H9 (cell line): ENCODE measurements at regions not wholly inside any gene's neighbourhood (a gene's known extent, or its start where the extent isn't known, plus 50 kb on each side); places are given as distances from the start of the nearest gene placed in this dataset.

ENCODE experiments used
- DNase-seq: peaks from one replicate; pipeline ENCODE4 v3.0.0-alpha.2; 2017
- H2AFZ ChIP-seq: one replicate; pipeline ENCODE4 v1.6.1; 2013; ENCODE audit warnings: mild to moderate bottlenecking, low read length, control low read depth, moderate library complexity
- H2AK5ac ChIP-seq: 2 replicates; pipeline ENCODE4 v1.6.1; 2013; ENCODE audit warnings: low read length, control low read depth, mixed read lengths; ENCODE audit not compliant: insufficient read length
- H2BK120ac ChIP-seq: one replicate; pipeline ENCODE4 v1.6.1; 2013; ENCODE audit warnings: low read depth, mild to moderate bottlenecking, low read length, control low read depth, inconsistent platforms; ENCODE audit not compliant: poor library complexity, severe bottlenecking
- H2BK12ac ChIP-seq: 2 replicates; pipeline ENCODE4 v1.6.1; 2013; ENCODE audit warnings: low read length, control low read depth, mixed read lengths, low read depth; ENCODE audit not compliant: insufficient read length
- H2BK15ac ChIP-seq: 2 replicates; pipeline ENCODE4 v1.6.1; 2013; ENCODE audit warnings: low read depth, low read length, control low read depth
- H2BK20ac ChIP-seq: one replicate; pipeline ENCODE4 v1.6.1; 2013; ENCODE audit warnings: low read depth, mild to moderate bottlenecking, low read length, control low read depth, inconsistent platforms; ENCODE audit not compliant: poor library complexity, severe bottlenecking
- H2BK5ac ChIP-seq: 2 replicates; pipeline ENCODE4 v1.6.1; 2013; ENCODE audit warnings: low read length, control low read depth, mixed read lengths; ENCODE audit not compliant: insufficient read length
- H3K14ac ChIP-seq: 2 replicates; pipeline ENCODE4 v1.6.1; 2013; ENCODE audit warnings: low read length, control low read depth; ENCODE audit not compliant: insufficient read depth
- H3K18ac ChIP-seq: 2 replicates; pipeline ENCODE4 v1.6.1; 2013; ENCODE audit warnings: low read depth, mild to moderate bottlenecking, mixed read lengths, low read length, control low read depth; ENCODE audit not compliant: insufficient read length
- H3K23ac ChIP-seq: 2 replicates; pipeline ENCODE4 v1.6.1; 2013; ENCODE audit warnings: low read length, control low read depth, mixed read lengths, low read depth; ENCODE audit not compliant: insufficient read length
- H3K23me2 ChIP-seq: 2 replicates; pipeline ENCODE4 v1.6.1; 2013; ENCODE audit warnings: low read depth, mild to moderate bottlenecking, mixed read lengths, low read length, control low read depth; ENCODE audit not compliant: insufficient read length, poor library complexity, severe bottlenecking
- H3K27ac ChIP-seq: 2 replicates; pipeline ENCODE4 v1.5.1; 2013; ENCODE audit warnings: low read length, control low read depth, mixed read lengths, low read depth; ENCODE audit not compliant: insufficient read length
- H3K27me3 ChIP-seq: 2 replicates; pipeline ENCODE4 v1.6.1; 2013; ENCODE audit warnings: low read length, control low read depth, inconsistent platforms; ENCODE audit not compliant: insufficient read depth
- H3K4ac ChIP-seq: 2 replicates; pipeline ENCODE4 v1.6.1; 2013; ENCODE audit warnings: low read depth, mild to moderate bottlenecking, control low read depth, inconsistent platforms, low read length, moderate library complexity
- H3K4me1 ChIP-seq: 2 replicates; pipeline ENCODE4 v1.6.1; 2013; ENCODE audit warnings: low read length, control low read depth, inconsistent platforms; ENCODE audit not compliant: insufficient read depth
- H3K4me2 ChIP-seq: 2 replicates; pipeline ENCODE4 v1.6.1; 2013; ENCODE audit warnings: low read length, control low read depth, mixed read lengths; ENCODE audit not compliant: insufficient read length, insufficient read depth
- H3K56ac ChIP-seq: 2 replicates; pipeline ENCODE4 v1.6.1; 2013; ENCODE audit warnings: low read depth, mild to moderate bottlenecking, mixed read lengths, low read length, control low read depth; ENCODE audit not compliant: insufficient read length
- H3K79me1 ChIP-seq: 2 replicates; pipeline ENCODE4 v1.6.1; 2013; ENCODE audit warnings: low read depth, mild to moderate bottlenecking, moderate library complexity, low read length, control low read depth, inconsistent platforms; ENCODE audit not compliant: insufficient read depth, poor library complexity, severe bottlenecking
- H3K79me2 ChIP-seq: 2 replicates; pipeline ENCODE4 v1.6.1; 2013; ENCODE audit warnings: low read length, control low read depth, inconsistent platforms; ENCODE audit not compliant: insufficient read depth
- H3K9ac ChIP-seq: 2 replicates; pipeline ENCODE4 v1.6.1; 2013; ENCODE audit warnings: low read length, control low read depth, mixed read lengths; ENCODE audit not compliant: insufficient read length; ENCODE audit errors: extremely low read depth
- H3K9me3 ChIP-seq: one replicate; pipeline ENCODE4 v1.6.1; 2013; ENCODE audit warnings: low read depth, low read length, inconsistent platforms; ENCODE audit not compliant: control insufficient read depth
- H3T11ph ChIP-seq: one replicate; pipeline ENCODE4 v1.6.1; 2013; ENCODE audit warnings: mild to moderate bottlenecking, low read length, control low read depth, inconsistent platforms
- H4K20me1 ChIP-seq: one replicate; pipeline ENCODE4 v1.6.1; 2013; ENCODE audit not compliant: control insufficient read depth, insufficient read length, insufficient read depth
- H4K5ac ChIP-seq: 2 replicates; pipeline ENCODE4 v1.6.1; 2013; ENCODE audit warnings: low read depth, mild to moderate bottlenecking, mixed read lengths, low read length, control low read depth; ENCODE audit not compliant: insufficient read length
- H4K8ac ChIP-seq: replicated peaks from 2 replicates; pipeline ENCODE4 v1.6.1; 2013; ENCODE audit warnings: low read length, control low read depth, mixed read lengths, low read depth; ENCODE audit not compliant: insufficient read length
- H4K91ac ChIP-seq: 2 replicates; pipeline ENCODE4 v1.6.1; 2013; ENCODE audit warnings: low read depth, mild to moderate bottlenecking, moderate library complexity, mixed read lengths, low read length, control low read depth; ENCODE audit not compliant: insufficient read length
- H3K27ac Mint-ChIP-seq, 3 experiments: 2 replicates in 2 of 3; 3 replicates in 1 of 3; pipeline ENCODE4 v1.8.0; 2020 to 2021; ENCODE audit warnings: mixed read lengths in 3 of 3, mild to moderate bottlenecking in 1 of 3, moderate library complexity in 1 of 3
- H3K27me3 Mint-ChIP-seq: 2 replicates; pipeline ENCODE4 v1.8.0; 2021; ENCODE audit warnings: low read depth, mild to moderate bottlenecking, moderate library complexity, mixed read lengths
- H3K36me3 Mint-ChIP-seq, 3 experiments: 2 replicates in 2 of 3; 3 replicates in 1 of 3; pipeline ENCODE4 v1.8.0; 2020 to 2021; ENCODE audit warnings: low read depth in 3 of 3, mixed read lengths in 3 of 3; ENCODE audit not compliant: insufficient read depth in 1 of 3
- H3K4me1 Mint-ChIP-seq, 2 experiments: 2 replicates each; pipeline ENCODE4 v1.8.0; 2020; ENCODE audit warnings: mixed read lengths in 2 of 2
- H3K4me3 Mint-ChIP-seq, 2 experiments: 2 replicates in 1 of 2; 3 replicates in 1 of 2; pipeline ENCODE4 v1.8.0; 2020 to 2021; ENCODE audit warnings: mild to moderate bottlenecking in 2 of 2, mixed read lengths in 2 of 2, moderate library complexity in 1 of 2
- H3K9me3 Mint-ChIP-seq, 2 experiments: 2 replicates in 1 of 2; 3 replicates in 1 of 2; pipeline ENCODE4 v1.8.0; 2020; ENCODE audit warnings: mild to moderate bottlenecking in 2 of 2, mixed read lengths in 2 of 2, moderate library complexity in 1 of 2
- CTCF ChIP-seq: fragments of 200-600 bp; sonication (generic); conservative IDR thresholded peaks from 3 replicates; pipeline ENCODE4 v1.8.0; 2021; ENCODE audit warnings: antibody characterized with exemption, mild to moderate bottlenecking

- H3K18ac ChIP-seq = no peak overlapping the region
- H2BK12ac ChIP-seq = no peak overlapping the region
- Mint-ChIP-seq H3K9me3 (no peaks in the 10 kb centered on the region), H3K4me1 (peaks cover 17 to 19% of the 10 kb centered on the region in 2 experiments), H3K27me3 (no peaks in the 10 kb centered on the region), H3K4me3 (no peak overlapping the region), H3K27ac (no peak overlapping the region), H3K36me3 (no peaks in the 10 kb centered on the region)
- no peak overlapping the region for H4K5ac ChIP-seq
- no peak for TF ChIP-seq CTCF
- no peak overlapping the region for H4K91ac ChIP-seq
- H3K14ac ChIP-seq = no peak overlapping the region
- DNase-seq = no peak
- no peak overlapping the region for H3K4me2 ChIP-seq
- H3K4me1 ChIP-seq = peaks cover 9% of the 10 kb centered on the region; the same call in 1 of the 2 replicates
- no peak overlapping the region for H2AFZ ChIP-seq
- no peaks in the 10 kb centered on the region for H3K23me2 ChIP-seq
- H3T11ph ChIP-seq = no peak overlapping the region
- no peak overlapping the region for H2AK5ac ChIP-seq
- no peaks in the 10 kb centered on the region for H3K27me3 ChIP-seq
- no peaks in the 10 kb centered on the region for H3K9me3 ChIP-seq
- H3K27ac ChIP-seq = no peak overlapping the region
- H3K79me2 ChIP-seq = no peaks in the 10 kb centered on the region
- H3K9ac ChIP-seq = no peak overlapping the region
- H3K23ac ChIP-seq = no peak overlapping the region
- no peak overlapping the region for H4K8ac ChIP-seq
- H2BK20ac ChIP-seq = no peak overlapping the region
- H2BK120ac ChIP-seq = no peak overlapping the region
- H2BK15ac ChIP-seq = no peak overlapping the region
- no peaks in the 10 kb centered on the region for H3K79me1 ChIP-seq
- H3K56ac ChIP-seq = no peak overlapping the region
- H2BK5ac ChIP-seq = no peak overlapping the region
- no peak overlapping the region for H3K4ac ChIP-seq
- no peaks in the 10 kb centered on the region for H4K20me1 ChIP-seq
These were observed 251.1 kb upstream of the CMC1 start for GRCh38 chr3:27990324-27990723.
